ENCODE measurements at regions not wholly inside any gene's neighbourhood (a gene's known extent, or its start where the extent isn't known, plus 50 kb on each side); places are given as distances from the start of the nearest gene placed in this dataset.

GRCh38 chr2:8073916-8074315, 607.9 kb upstream of the ID2 start:
- intact Hi-C loops (cut with micrococcal nuclease), result no loop called here
- no peak for DNase-seq
- H3K27me3 Mint-ChIP-seq (ENCODE audit: low read depth in 3 of 3), result no peaks in the 10 kb centered on the region
- TF ChIP-seq CTCF (IDR thresholded peaks at IDR 0.05), result no peak
- peaks cover 6 to 12% (median 9%) of the 10 kb centered on the region in 7 donors for H3K9me3 Mint-ChIP-seq
- peaks cover 0 to 4% of the 10 kb centered on the region in 2 donors for H3K9me3 ChIP-seq (replicated peaks in 1 of 2; ENCODE audit: control insufficient read depth in 1 of 2, insufficient read depth in 1 of 2, low read length in 2 of 2)
- no peak overlapping the region for H3K4me3 Mint-ChIP-seq
- no peak overlapping the region for H3K9ac ChIP-seq (ENCODE audit: insufficient read depth, low read length, poor library complexity, severe bottlenecking)
- H3K4me1 ChIP-seq (ENCODE audit: control insufficient read depth in 1 of 2, insufficient read depth in 2 of 2, low read length in 2 of 2), result peaks cover 20% of the 10 kb centered on the region in 2 donors
- no peak overlapping the region for H3K4me2 ChIP-seq (replicated peaks; ENCODE audit: extremely low read depth, low read length, poor library complexity, severe bottlenecking)
- H3K36me3 ChIP-seq (replicated peaks in 1 of 2; ENCODE audit: control insufficient read depth in 1 of 2, insufficient read depth in 2 of 2, low read length in 2 of 2), result no peaks in the 10 kb centered on the region
- WGBS (ENCODE audit: insufficient coverage), result 91% methylated on average over 5 of the region's 7 CpGs
- H3K4me1 Mint-ChIP-seq, result peaks cover 24% of the 10 kb centered on the region
- H3K36me3 Mint-ChIP-seq, result no peaks in the 10 kb centered on the region
- no peaks in the 10 kb centered on the region for H4K20me1 ChIP-seq (ENCODE audit: insufficient read depth, low read length)
- no peaks in the 10 kb centered on the region for H3K27me3 ChIP-seq (ENCODE audit: control insufficient read depth in 2 of 2, insufficient read depth in 2 of 2, low read length in 2 of 2)
- H3K27ac Mint-ChIP-seq, result no peak overlapping the region
- no peak overlapping the region for H3K4me3 ChIP-seq (replicated peaks in 1 of 3; ENCODE audit: low read depth in 2 of 3, low read length in 3 of 3)
- no peak overlapping the region for H3K27ac ChIP-seq (ENCODE audit: low read depth in 1 of 2, low read length in 2 of 2)
- H3K79me2 ChIP-seq (ENCODE audit: insufficient read depth, low read length), result no peaks in the 10 kb centered on the region
- no peak overlapping the region for H2AFZ ChIP-seq (ENCODE audit: insufficient read depth, low read depth, low read length, poor library complexity, severe bottlenecking)

GRCh38 chr2:8076448-8077342, 605.2 kb upstream of the ID2 start:
- WGBS (ENCODE audit: insufficient coverage), result 54% methylated on average over 4 of the region's 6 CpGs
- no peak for TF ChIP-seq CTCF (IDR thresholded peaks at IDR 0.05)
- Histone ChIP-seq H4K20me1 (ENCODE audit: insufficient read depth, low read length) (no peaks in the 10 kb centered on the region), H3K27ac (ENCODE audit: low read depth in 1 of 2, low read length in 2 of 2) (peak overlapping the region; percentile 3 to 72), H2AFZ (ENCODE audit: insufficient read depth, low read depth, low read length, poor library complexity, severe bottlenecking) (peak overlapping the region; percentile 31), H3K79me2 (ENCODE audit: insufficient read depth, low read length) (no peaks in the 10 kb centered on the region), H3K4me3 (replicated peaks in 1 of 3; ENCODE audit: low read depth in 2 of 3, low read length in 3 of 3) (peak overlapping the region in 1 of 3 experiments; percentile 39), H3K4me1 (ENCODE audit: control insufficient read depth in 1 of 2, insufficient read depth in 2 of 2, low read length in 2 of 2) (peaks cover 20% of the 10 kb centered on the region in 2 donors), H3K9ac (ENCODE audit: insufficient read depth, low read length, poor library complexity, severe bottlenecking) (no peak overlapping the region), H3K36me3 (replicated peaks in 1 of 2; ENCODE audit: control insufficient read depth in 1 of 2, insufficient read depth in 2 of 2, low read length in 2 of 2) (no peaks in the 10 kb centered on the region), H3K9me3 (replicated peaks in 1 of 2; ENCODE audit: control insufficient read depth in 1 of 2, insufficient read depth in 1 of 2, low read length in 2 of 2) (peaks cover 0 to 4% of the 10 kb centered on the region in 2 donors), H3K27me3 (ENCODE audit: control insufficient read depth in 2 of 2, insufficient read depth in 2 of 2, low read length in 2 of 2) (no peaks in the 10 kb centered on the region), H3K4me2 (replicated peaks; ENCODE audit: extremely low read depth, low read length, poor library complexity, severe bottlenecking) (peak overlapping the region; percentile 56)
- H3K27me3 Mint-ChIP-seq (ENCODE audit: low read depth in 3 of 3), result no peaks in the 10 kb centered on the region
- H3K4me1 Mint-ChIP-seq, result peaks cover 24% of the 10 kb centered on the region
- intact Hi-C loops (cut with micrococcal nuclease), result no loop called here
- DNase-seq, result peak; percentile 39 to 63 (median 59)
- peaks cover 6 to 11% (median 9%) of the 10 kb centered on the region in 7 donors for H3K9me3 Mint-ChIP-seq
- H3K36me3 Mint-ChIP-seq, result no peaks in the 10 kb centered on the region
- H3K27ac Mint-ChIP-seq, result peak overlapping the region; percentile 62 to 93 (median 80)
- peak overlapping the region in 1 of 2 donors; percentile 55 for H3K4me3 Mint-ChIP-seq

Data from CD14-positive monocyte (primary cell).